Gastrocnemius medialis (tissue), 2 donors: ENCODE measurements at regions not wholly inside any gene's neighbourhood (a gene's known extent, or its start where the extent isn't known, plus 50 kb on each side); places are given as distances from the start of the nearest gene placed in this dataset.

Experiments
- microRNA-seq, 2 donors: library from miRNA; unstranded; fragments of <30 nt; microRNA quantifications; one replicate each; pipeline ENCODE4, GENCODE V29; 2016; ENCODE audit warnings: borderline replicate concordance in 2 of 2

Small RNAs in the stretch of these regions (microRNA-seq; reads per million reads assigned to microRNA genes)
- gene MIR5186, result 0 reads per million in 2 donors
